Colonic mucosa (tissue), 4 donors: ENCODE measurements at regions not wholly inside any gene's neighbourhood (a gene's known extent, or its start where the extent isn't known, plus 50 kb on each side); places are given as distances from the start of the nearest gene placed in this dataset.

ENCODE experiments used
- DNase-seq: peaks from one replicate; pipeline ENCODE4 v3.0.0-alpha.2; 2020
- H3K27ac ChIP-seq: fragments of 200-600 bp; one replicate; pipeline ENCODE4 v1.8.0; 2021
- H3K27me3 ChIP-seq: fragments of 200-600 bp; one replicate; pipeline ENCODE4 v1.8.0; 2021
- H3K36me3 ChIP-seq: fragments of 200-600 bp; one replicate; pipeline ENCODE4 v1.8.0; 2021
- H3K4me1 ChIP-seq: fragments of 200-600 bp; one replicate; pipeline ENCODE4 v1.8.0; 2021; ENCODE audit warnings: mild to moderate bottlenecking
- H3K4me3 ChIP-seq: fragments of 200-600 bp; one replicate; pipeline ENCODE4 v1.8.0; 2021
- H3K9ac ChIP-seq, 2 donors: one replicate each; pipeline ENCODE4 v1.7.0; 2013; ENCODE audit warnings: control low read depth in 2 of 2, low read depth in 2 of 2, low read length in 2 of 2
- H3K9me3 ChIP-seq: fragments of 200-600 bp; one replicate; pipeline ENCODE4 v1.8.0; 2021
- intact Hi-C: fragments of 100-400 bp; cut with DNase I; formaldehyde crosslinking; loops from one replicate; pipeline ENCODE4 v1.14.1; 2022
- TF ChIP-seq, protein P1 (sequence below): fragments of 200-600 bp; IDR thresholded peaks from one replicate; pipeline ENCODE4 v1.8.0; 2022; ENCODE audit warnings: antibody characterized with exemption, mild to moderate bottlenecking
- donor health status: healthy.
- donor health status: DM: no; HTN: no; CAD: no.
- donor health status: DM: no; HTN: no; CAD: no.

DNA sequence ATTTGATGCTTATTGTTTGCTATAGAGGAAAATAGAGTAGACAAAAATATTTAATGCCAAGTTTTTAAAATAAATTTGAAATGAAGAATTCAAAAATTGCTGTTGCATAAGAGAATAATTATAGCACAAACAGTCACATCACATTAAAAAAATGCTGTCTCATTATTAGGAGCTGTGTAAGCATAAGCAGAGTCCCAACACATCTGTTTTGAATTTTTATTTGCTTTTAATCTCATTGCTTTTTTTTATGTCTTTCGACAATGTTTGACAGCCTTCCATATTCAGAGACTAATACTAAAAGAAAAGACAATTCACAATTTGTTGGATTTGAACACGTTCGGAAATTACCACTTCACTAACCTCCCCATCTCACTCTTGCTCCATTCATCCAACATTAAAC, 143.5 kb downstream of the TFPI2 start:
- Histone ChIP-seq H3K4me1 (no peaks in the 10 kb centered on the region), H3K27me3 (no peaks in the 10 kb centered on the region), H3K9me3 (no peaks in the 10 kb centered on the region), H3K36me3 (no peaks in the 10 kb centered on the region), H3K4me3 (no peak overlapping the region), H3K27ac (no peak overlapping the region), H3K9ac (no peak overlapping the region)
- no peak for DNase-seq
- intact Hi-C loops, result no loop called here
- TF ChIP-seq, protein P1, sequence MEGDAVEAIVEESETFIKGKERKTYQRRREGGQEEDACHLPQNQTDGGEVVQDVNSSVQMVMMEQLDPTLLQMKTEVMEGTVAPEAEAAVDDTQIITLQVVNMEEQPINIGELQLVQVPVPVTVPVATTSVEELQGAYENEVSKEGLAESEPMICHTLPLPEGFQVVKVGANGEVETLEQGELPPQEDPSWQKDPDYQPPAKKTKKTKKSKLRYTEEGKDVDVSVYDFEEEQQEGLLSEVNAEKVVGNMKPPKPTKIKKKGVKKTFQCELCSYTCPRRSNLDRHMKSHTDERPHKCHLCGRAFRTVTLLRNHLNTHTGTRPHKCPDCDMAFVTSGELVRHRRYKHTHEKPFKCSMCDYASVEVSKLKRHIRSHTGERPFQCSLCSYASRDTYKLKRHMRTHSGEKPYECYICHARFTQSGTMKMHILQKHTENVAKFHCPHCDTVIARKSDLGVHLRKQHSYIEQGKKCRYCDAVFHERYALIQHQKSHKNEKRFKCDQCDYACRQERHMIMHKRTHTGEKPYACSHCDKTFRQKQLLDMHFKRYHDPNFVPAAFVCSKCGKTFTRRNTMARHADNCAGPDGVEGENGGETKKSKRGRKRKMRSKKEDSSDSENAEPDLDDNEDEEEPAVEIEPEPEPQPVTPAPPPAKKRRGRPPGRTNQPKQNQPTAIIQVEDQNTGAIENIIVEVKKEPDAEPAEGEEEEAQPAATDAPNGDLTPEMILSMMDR, result no peak

GRCh38 chr7:93739424-93739823, 151.1 kb downstream of the TFPI2 start:
- TF ChIP-seq, protein P1, result no peak
- H3K4me1 ChIP-seq, result no peaks in the 10 kb centered on the region
- no peaks in the 10 kb centered on the region for H3K27me3 ChIP-seq
- DNase-seq, result no peak
- no peak overlapping the region for H3K27ac ChIP-seq
- no peaks in the 10 kb centered on the region for H3K9me3 ChIP-seq
- H3K36me3 ChIP-seq, result no peaks in the 10 kb centered on the region
- intact Hi-C loops, result no loop called here
- H3K9ac ChIP-seq, result no peak overlapping the region
- H3K4me3 ChIP-seq, result no peak overlapping the region

- Histone ChIP-seq H3K27me3 (no peaks in the 10 kb centered on the region), H3K9ac (no peak overlapping the region), H3K4me3 (no peak overlapping the region), H3K9me3 (no peaks in the 10 kb centered on the region), H3K27ac (no peak overlapping the region), H3K36me3 (no peaks in the 10 kb centered on the region), H3K4me1 (no peaks in the 10 kb centered on the region)
- DNase-seq, result no peak
- intact Hi-C loops, result no loop called here
- TF ChIP-seq, protein P1, result no peak
Measured at GRCh38 chr7:93737953-93738352, 152.6 kb downstream of the TFPI2 start.

- Histone ChIP-seq H3K27ac (no peak overlapping the region), H3K27me3 (no peaks in the 10 kb centered on the region), H3K9ac (no peak overlapping the region), H3K9me3 (no peaks in the 10 kb centered on the region), H3K36me3 (no peaks in the 10 kb centered on the region), H3K4me3 (no peak overlapping the region), H3K4me1 (no peaks in the 10 kb centered on the region)
- DNase-seq, result no peak
- intact Hi-C loops, result no loop called here
- TF ChIP-seq, protein P1, result no peak
Measured at GRCh38 chr7:93736668-93737369, 153.7 kb downstream of the TFPI2 start.

DNA sequence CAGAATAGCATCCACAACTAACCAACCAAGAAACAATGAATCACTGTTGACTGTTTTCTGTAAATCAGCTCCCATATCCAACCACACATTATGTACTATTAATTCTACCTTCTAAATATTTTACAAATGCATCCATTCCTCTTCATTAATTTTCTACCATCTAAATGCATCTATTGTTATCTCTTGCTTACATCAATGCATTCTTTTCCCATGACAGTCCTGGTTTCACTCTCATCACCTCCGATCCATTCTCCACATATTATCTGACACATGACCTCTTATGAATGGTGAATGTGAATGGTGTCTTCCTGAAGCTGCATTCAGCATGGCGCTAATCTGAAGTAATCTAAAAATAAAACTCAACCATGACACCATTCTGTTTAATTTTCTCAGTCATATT, 153.8 kb upstream of the CALCR start:
- TF ChIP-seq, protein P1, result no peak
- H3K4me3 ChIP-seq, result no peak overlapping the region
- intact Hi-C loops, result no loop called here
- no peaks in the 10 kb centered on the region for H3K4me1 ChIP-seq
- H3K9me3 ChIP-seq, result no peaks in the 10 kb centered on the region
- DNase-seq, result no peak
- no peak overlapping the region for H3K27ac ChIP-seq
- H3K9ac ChIP-seq, result no peak overlapping the region
- no peaks in the 10 kb centered on the region for H3K36me3 ChIP-seq
- H3K27me3 ChIP-seq, result no peaks in the 10 kb centered on the region
